Left lung (tissue), 4 donors: ENCODE measurements at regions not wholly inside any gene's neighbourhood (a gene's known extent, or its start where the extent isn't known, plus 50 kb on each side); places are given as distances from the start of the nearest gene placed in this dataset.

Source experiments
- ATAC-seq: fragments of 200-7000 bp; cut with Tn5 transposase; one replicate; pipeline ENCODE4 v1.9.1; 2020; ENCODE audit warnings: moderate library complexity
- DNase-seq, 4 donors: peaks; one replicate each; pipeline ENCODE4 v3.0.0-alpha.2; 2013 to 2020
- H3K27ac ChIP-seq, 2 donors: fragments of 200-600 bp; sonication (generic) in 1 of 2; one replicate each; pipeline versions ENCODE4 v1.5.0 to v1.8.0; 2020 to 2021
- H3K27me3 ChIP-seq, 2 donors: fragments of 200-600 bp; sonication (generic) in 1 of 2; one replicate each; pipeline versions ENCODE4 v1.5.0 to v1.8.0; 2020 to 2021
- H3K36me3 ChIP-seq, 2 donors: fragments of 200-600 bp; sonication (generic) in 1 of 2; one replicate each; pipeline versions ENCODE4 v1.5.0 to v1.8.0; 2020 to 2021
- H3K4me1 ChIP-seq, 2 donors: fragments of 200-600 bp; one replicate each; pipeline ENCODE4 v1.8.0; 2021
- H3K4me3 ChIP-seq, 2 donors: fragments of 200-600 bp; sonication (generic) in 1 of 2; one replicate each; pipeline versions ENCODE4 v1.5.0 to v1.8.0; 2020 to 2021; ENCODE audit warnings: mild to moderate bottlenecking in 1 of 2
- H3K9me3 ChIP-seq, 2 donors: fragments of 200-600 bp; sonication (generic) in 1 of 2; one replicate each; pipeline versions ENCODE4 v1.5.0 to v1.8.0; 2020 to 2021
- intact Hi-C, 2 donors: fragments of 100-400 bp; cut with DNase I; formaldehyde crosslinking; loops; one replicate each; pipeline versions ENCODE4 v1.11.2 to v1.14.2; 2022
- TF ChIP-seq, protein P1 (sequence below), 2 donors: fragments of 200-600 bp; sonication (generic) in 1 of 2; IDR thresholded peaks; one replicate each; pipeline versions ENCODE4 v1.5.0 to v1.8.0; 2021; ENCODE audit warnings: antibody characterized with exemption in 2 of 2
- donor health status: DM: no; HTN: yes; CAD: no.
- donor health status: DM: no; HTN: no; CAD: no.

DNA sequence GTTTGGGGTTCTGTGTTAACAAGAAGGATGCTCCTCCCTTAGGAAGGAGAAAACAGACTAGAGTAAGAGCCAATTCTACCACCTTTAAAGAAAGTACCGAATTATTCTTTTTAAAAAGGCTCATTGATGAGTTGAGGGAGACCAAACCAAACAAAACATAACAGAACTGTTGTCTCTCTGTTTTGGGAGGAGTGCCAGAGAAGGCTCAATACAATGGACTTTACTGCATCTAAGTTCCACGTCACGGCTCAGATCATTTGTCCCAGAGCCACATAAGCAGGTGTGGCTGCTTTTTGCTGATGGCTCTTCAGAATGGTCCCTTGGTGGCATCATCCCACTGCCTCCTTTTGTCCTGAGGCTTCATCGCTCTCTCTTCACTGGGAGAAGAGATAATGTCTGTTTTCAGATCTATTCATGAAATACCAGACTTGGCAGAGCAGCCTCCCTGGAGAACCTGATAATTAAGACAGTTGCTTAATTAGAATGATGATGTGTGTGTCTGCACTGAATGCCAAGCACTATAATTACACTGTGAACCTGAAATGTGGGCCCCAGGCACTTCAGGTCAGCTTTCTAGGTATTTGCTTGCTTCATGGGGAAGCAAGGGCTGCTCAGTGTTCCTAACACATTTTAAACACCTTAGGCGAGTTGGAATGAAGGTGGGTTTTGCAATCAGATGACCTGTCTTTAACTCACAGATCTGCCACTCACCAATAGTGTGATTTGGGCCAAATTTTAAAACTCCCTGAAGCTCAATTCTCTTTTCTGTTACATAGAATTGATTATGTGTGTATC, 335.2 kb upstream of the MCTP2 start:
- no peaks in the 10 kb centered on the region for H3K27me3 ChIP-seq
- H3K36me3 ChIP-seq: no peaks in the 10 kb centered on the region
- TF ChIP-seq, protein P1, sequence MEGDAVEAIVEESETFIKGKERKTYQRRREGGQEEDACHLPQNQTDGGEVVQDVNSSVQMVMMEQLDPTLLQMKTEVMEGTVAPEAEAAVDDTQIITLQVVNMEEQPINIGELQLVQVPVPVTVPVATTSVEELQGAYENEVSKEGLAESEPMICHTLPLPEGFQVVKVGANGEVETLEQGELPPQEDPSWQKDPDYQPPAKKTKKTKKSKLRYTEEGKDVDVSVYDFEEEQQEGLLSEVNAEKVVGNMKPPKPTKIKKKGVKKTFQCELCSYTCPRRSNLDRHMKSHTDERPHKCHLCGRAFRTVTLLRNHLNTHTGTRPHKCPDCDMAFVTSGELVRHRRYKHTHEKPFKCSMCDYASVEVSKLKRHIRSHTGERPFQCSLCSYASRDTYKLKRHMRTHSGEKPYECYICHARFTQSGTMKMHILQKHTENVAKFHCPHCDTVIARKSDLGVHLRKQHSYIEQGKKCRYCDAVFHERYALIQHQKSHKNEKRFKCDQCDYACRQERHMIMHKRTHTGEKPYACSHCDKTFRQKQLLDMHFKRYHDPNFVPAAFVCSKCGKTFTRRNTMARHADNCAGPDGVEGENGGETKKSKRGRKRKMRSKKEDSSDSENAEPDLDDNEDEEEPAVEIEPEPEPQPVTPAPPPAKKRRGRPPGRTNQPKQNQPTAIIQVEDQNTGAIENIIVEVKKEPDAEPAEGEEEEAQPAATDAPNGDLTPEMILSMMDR (IDR thresholded peaks at IDR 0.05): no peak
- no peak overlapping the region for H3K4me3 ChIP-seq
- H3K9me3 ChIP-seq: no peaks in the 10 kb centered on the region
- ATAC-seq (no peak), DNase-seq (no peak)
- intact Hi-C loops: no loop called here
- H3K27ac ChIP-seq: no peak overlapping the region
- H3K4me1 ChIP-seq: no peaks in the 10 kb centered on the region

DNA sequence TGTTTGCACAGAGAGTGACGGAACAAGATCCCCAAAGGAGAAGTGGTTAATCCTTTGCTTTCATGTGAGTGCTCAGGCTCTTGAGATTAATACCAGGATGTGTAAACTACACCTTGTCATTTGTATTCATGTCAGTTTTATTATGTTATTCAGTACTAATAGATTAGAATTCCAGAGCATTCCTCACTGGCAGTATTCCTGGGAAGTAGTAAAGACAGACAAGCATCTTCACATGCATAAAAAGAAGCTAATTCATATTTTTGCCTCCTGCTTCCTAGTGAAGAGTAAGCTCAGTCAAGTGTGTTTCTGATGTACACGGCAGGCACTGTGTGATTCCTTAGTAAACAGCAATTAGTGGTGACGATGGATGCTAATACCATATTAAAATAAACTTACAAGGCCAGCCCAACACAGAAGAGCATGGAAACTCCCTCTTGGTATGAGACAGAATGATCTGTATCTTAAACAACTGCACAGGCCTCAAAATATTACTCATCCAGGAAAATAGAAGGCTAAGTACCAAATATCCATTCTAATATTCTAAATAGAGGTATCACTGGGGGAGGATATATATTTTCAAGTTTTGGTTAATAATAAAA, 336.8 kb upstream of the MCTP2 start:
- intact Hi-C loops: no loop called here
- ATAC-seq (no peak), DNase-seq (no peak)

DNA sequence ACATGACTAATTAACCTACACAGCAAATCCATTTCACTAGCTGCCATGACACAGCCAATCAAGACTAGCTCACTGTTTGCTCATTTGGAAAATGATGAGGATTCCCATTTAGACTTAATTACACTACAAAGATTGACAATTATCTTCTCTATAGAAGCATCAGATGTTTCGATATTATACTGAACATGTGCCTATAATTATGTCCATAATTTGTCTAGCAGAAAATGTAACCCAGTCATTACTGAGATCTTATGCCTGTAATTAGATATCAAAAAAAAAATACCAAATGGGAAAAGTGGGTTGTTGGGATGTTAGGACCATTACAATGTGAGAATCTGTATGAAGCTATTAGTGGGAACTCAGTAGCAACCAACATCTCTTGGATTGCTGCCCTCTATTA, 344.2 kb upstream of the MCTP2 start:
- H3K27ac ChIP-seq: no peak overlapping the region
- no peaks in the 10 kb centered on the region for H3K9me3 ChIP-seq
- H3K36me3 ChIP-seq: no peaks in the 10 kb centered on the region
- no peaks in the 10 kb centered on the region for H3K4me1 ChIP-seq
- no peak for ATAC-seq
- H3K4me3 ChIP-seq: no peak overlapping the region
- no peak for DNase-seq
- TF ChIP-seq, protein P1 (IDR thresholded peaks at IDR 0.05): no peak
- intact Hi-C loops: no loop called here
- no peaks in the 10 kb centered on the region for H3K27me3 ChIP-seq

More for the DNA sequence above, 336.8 kb upstream of the MCTP2 start:
- H3K36me3 ChIP-seq: no peaks in the 10 kb centered on the region
- TF ChIP-seq, protein P1 (IDR thresholded peaks at IDR 0.05): no peak
- no peaks in the 10 kb centered on the region for H3K27me3 ChIP-seq
- H3K4me3 ChIP-seq: no peak overlapping the region
- H3K4me1 ChIP-seq: no peaks in the 10 kb centered on the region
- H3K9me3 ChIP-seq: no peaks in the 10 kb centered on the region
- no peak overlapping the region for H3K27ac ChIP-seq

DNA sequence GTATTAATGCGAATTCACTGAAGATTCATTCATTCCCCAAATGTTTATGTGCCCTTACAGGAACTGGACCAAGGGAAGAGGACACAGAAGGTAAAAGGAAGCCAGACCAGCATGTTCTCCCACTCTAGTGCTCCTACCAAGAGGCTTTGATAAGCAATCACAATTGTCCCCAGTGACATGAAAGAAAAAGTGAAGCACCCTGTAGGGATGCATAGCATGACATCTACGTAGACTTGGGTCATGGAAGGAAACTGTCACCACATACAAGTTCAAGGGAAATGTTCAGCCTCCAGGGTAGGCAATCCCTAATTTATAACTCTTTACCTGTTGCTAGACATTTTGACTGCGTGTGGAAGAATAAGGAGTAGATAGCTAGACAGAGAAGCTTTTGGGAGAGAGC, 348.6 kb upstream of the MCTP2 start:
- no peak overlapping the region for H3K4me3 ChIP-seq
- TF ChIP-seq, protein P1 (IDR thresholded peaks at IDR 0.05): no peak
- no peak for ATAC-seq
- DNase-seq: no peak
- no peaks in the 10 kb centered on the region for H3K9me3 ChIP-seq
- H3K36me3 ChIP-seq: no peaks in the 10 kb centered on the region
- H3K4me1 ChIP-seq: no peaks in the 10 kb centered on the region
- intact Hi-C loops: no loop called here
- no peak overlapping the region for H3K27ac ChIP-seq
- H3K27me3 ChIP-seq: no peaks in the 10 kb centered on the region

DNA sequence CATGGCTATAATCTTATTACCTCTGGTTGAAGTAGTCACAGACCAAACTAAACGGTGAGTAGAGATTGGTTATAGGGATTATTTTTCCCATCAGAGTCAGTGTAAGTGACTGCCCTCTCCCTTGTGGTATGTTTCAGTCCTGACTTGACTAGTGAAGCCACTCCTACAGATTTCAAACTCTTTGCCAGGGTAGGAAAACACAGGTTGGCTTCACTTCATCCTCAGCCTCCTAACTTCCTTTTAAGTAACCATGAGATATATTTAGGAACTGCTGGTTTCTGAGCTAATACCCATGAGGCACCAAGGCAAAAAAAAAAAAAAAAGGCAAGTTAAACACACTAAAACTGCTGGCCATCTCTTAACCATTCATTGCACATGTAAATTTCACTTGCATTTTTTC, 349.2 kb upstream of the MCTP2 start:
- intact Hi-C loops: no loop called here
- H3K27ac ChIP-seq: no peak overlapping the region
- H3K27me3 ChIP-seq: no peaks in the 10 kb centered on the region
- TF ChIP-seq, protein P1 (IDR thresholded peaks at IDR 0.05): no peak
- no peaks in the 10 kb centered on the region for H3K36me3 ChIP-seq
- no peak overlapping the region for H3K4me3 ChIP-seq
- no peak for DNase-seq
- ATAC-seq: peak; percentile 26
- H3K9me3 ChIP-seq: no peaks in the 10 kb centered on the region
- H3K4me1 ChIP-seq: no peaks in the 10 kb centered on the region
